Trophoblast cell (in vitro differentiated cells and primary cell): ENCODE measurements at regions not wholly inside any gene's neighbourhood (a gene's known extent, or its start where the extent isn't known, plus 50 kb on each side); places are given as distances from the start of the nearest gene placed in this dataset.

Experiments
- DNase-seq, 2 donors: peaks; one replicate each; pipeline ENCODE4 v3.0.0-alpha.2; 2016
- H2AFZ ChIP-seq: 2 replicates; pipeline ENCODE4 v1.6.1; 2013; ENCODE audit warnings: low read length, moderate library complexity, mild to moderate bottlenecking; ENCODE audit not compliant: insufficient read depth, poor library complexity
- H2AK5ac ChIP-seq: 2 replicates; pipeline ENCODE4 v1.6.1; 2013; ENCODE audit warnings: mild to moderate bottlenecking, low read length
- H2BK120ac ChIP-seq: 2 replicates; pipeline ENCODE4 v1.6.1; 2013; ENCODE audit warnings: low read length, mild to moderate bottlenecking, moderate library complexity; ENCODE audit not compliant: insufficient read depth, poor library complexity
- H2BK12ac ChIP-seq: 2 replicates; pipeline ENCODE4 v1.6.1; 2013; ENCODE audit warnings: mild to moderate bottlenecking, low read length, moderate library complexity
- H2BK5ac ChIP-seq: 2 replicates; pipeline ENCODE4 v1.6.1; 2013; ENCODE audit warnings: low read length, low read depth, moderate library complexity, mild to moderate bottlenecking; ENCODE audit not compliant: poor library complexity
- H3K14ac ChIP-seq: 2 replicates; pipeline ENCODE4 v1.6.1; 2013; ENCODE audit warnings: mild to moderate bottlenecking, low read length
- H3K18ac ChIP-seq: 2 replicates; pipeline ENCODE4 v1.6.1; 2013; ENCODE audit warnings: mild to moderate bottlenecking, low read length
- H3K23ac ChIP-seq: 2 replicates; pipeline ENCODE4 v1.6.1; 2013; ENCODE audit warnings: low read length
- H3K27ac ChIP-seq: 2 replicates; pipeline ENCODE4 v1.5.1; 2013; ENCODE audit warnings: low read depth, mild to moderate bottlenecking, inconsistent platforms, low read length, moderate library complexity
- H3K27me3 ChIP-seq: 2 replicates; pipeline ENCODE4 v1.6.1; 2013; ENCODE audit warnings: inconsistent platforms, mild to moderate bottlenecking, low read length, moderate library complexity; ENCODE audit not compliant: insufficient read depth
- H3K36me3 ChIP-seq, 2 experiments: 1 replicate in 1 of 2; 2 replicates in 1 of 2; pipeline ENCODE4 v1.6.1; 2013; ENCODE audit warnings: low read length in 2 of 2, mild to moderate bottlenecking in 2 of 2, moderate library complexity in 1 of 2; ENCODE audit not compliant: insufficient read depth in 2 of 2, control insufficient read depth in 1 of 2
- H3K4ac ChIP-seq: 2 replicates; pipeline ENCODE4 v1.6.1; 2013; ENCODE audit warnings: low read depth, mild to moderate bottlenecking, low read length, moderate library complexity
- H3K4me1 ChIP-seq, 2 experiments: 1 replicate in 1 of 2; 2 replicates in 1 of 2; pipeline ENCODE4 v1.6.1; 2013; ENCODE audit warnings: low read length in 2 of 2, mild to moderate bottlenecking in 2 of 2, moderate library complexity in 1 of 2; ENCODE audit not compliant: insufficient read depth in 2 of 2, control insufficient read depth in 1 of 2
- H3K4me2 ChIP-seq: 2 replicates; pipeline ENCODE4 v1.6.1; 2013; ENCODE audit warnings: inconsistent platforms, mild to moderate bottlenecking, low read length, moderate library complexity
- H3K4me3 ChIP-seq: 2 replicates; pipeline ENCODE4 v1.5.1; 2013; ENCODE audit warnings: mild to moderate bottlenecking, low read depth, low read length, inconsistent platforms
- H3K79me1 ChIP-seq: one replicate; pipeline ENCODE4 v1.6.1; 2013; ENCODE audit warnings: low read length
- H3K79me2 ChIP-seq: 2 replicates; pipeline ENCODE4 v1.6.1; 2013; ENCODE audit warnings: low read length, mild to moderate bottlenecking; ENCODE audit not compliant: control insufficient read depth, insufficient read depth, poor library complexity
- H3K9ac ChIP-seq: 2 replicates; pipeline ENCODE4 v1.6.1; 2013; ENCODE audit warnings: mild to moderate bottlenecking, low read length
- H3K9me3 ChIP-seq: 2 replicates; pipeline ENCODE4 v1.6.1; 2013; ENCODE audit warnings: low read depth, mild to moderate bottlenecking, control low read depth, inconsistent platforms, low read length; ENCODE audit not compliant: insufficient read depth
- H4K12ac ChIP-seq: 2 replicates; pipeline ENCODE4 v1.6.1; 2013; ENCODE audit warnings: low read depth, mild to moderate bottlenecking, low read length, moderate library complexity
- H4K8ac ChIP-seq: 2 replicates; pipeline ENCODE4 v1.6.1; 2013; ENCODE audit warnings: low read depth, mild to moderate bottlenecking, low read length, moderate library complexity
- H4K91ac ChIP-seq: one replicate; pipeline ENCODE4 v1.6.1; 2013; ENCODE audit warnings: low read depth, mild to moderate bottlenecking, low read length, moderate library complexity
- WGBS: extraction: QIAGEN DNeasy Blood & Tissue Kit; methylation state at CpG from one replicate; pipeline ENCODE4 v1.1.7; 2013; ENCODE audit warnings: missing lambda C conversion rate; ENCODE audit not compliant: insufficient read length, insufficient coverage; ENCODE audit errors: extremely low coverage; 5-methylcytosine and 5-hydroxymethylcytosine counted together

GRCh38 chr4:167721617-167722486 lies 370.5 kb upstream of the ANXA10 start:
- Histone ChIP-seq H3K9ac (no peak overlapping the region), H3K9me3 (no peaks in the 10 kb centered on the region), H3K79me2 (no peaks in the 10 kb centered on the region), H2BK12ac (no peak overlapping the region), H4K12ac (no peak overlapping the region), H3K27me3 (no peaks in the 10 kb centered on the region), H3K4me2 (no peak overlapping the region), H2AK5ac (no peak overlapping the region), H3K36me3 (no peaks in the 10 kb centered on the region), H3K18ac (no peak overlapping the region), H3K27ac (no peak overlapping the region), H3K14ac (no peak overlapping the region), H4K91ac (no peak overlapping the region), H2BK120ac (no peak overlapping the region), H3K4ac (no peak overlapping the region), H3K79me1 (no peaks in the 10 kb centered on the region), H3K4me1 (no peaks in the 10 kb centered on the region), H4K8ac (no peak overlapping the region), H2BK5ac (no peak overlapping the region), H3K4me3 (no peak overlapping the region), H2AFZ (no peak overlapping the region), H3K23ac (no peak overlapping the region)
- no CpG with 5 or more reads among the region's 4 CpGs for WGBS
- no peak for DNase-seq

- no peak overlapping the region for H3K18ac ChIP-seq
- H2BK12ac ChIP-seq, result no peak overlapping the region
- H3K27ac ChIP-seq, result no peak overlapping the region
- no peak overlapping the region for H3K4me2 ChIP-seq
- H4K12ac ChIP-seq, result no peak overlapping the region
- H3K9me3 ChIP-seq, result no peaks in the 10 kb centered on the region
- no peak overlapping the region for H3K14ac ChIP-seq
- WGBS, result no CpG with 5 or more reads among the region's 6 CpGs
- H3K27me3 ChIP-seq, result no peaks in the 10 kb centered on the region
- no peaks in the 10 kb centered on the region for H3K4me1 ChIP-seq
- no peak overlapping the region for H4K8ac ChIP-seq
- no peak overlapping the region for H3K4ac ChIP-seq
- no peak overlapping the region for H3K4me3 ChIP-seq
- no peak overlapping the region for H2BK5ac ChIP-seq
- no peak for DNase-seq
- no peak overlapping the region for H2AFZ ChIP-seq
- no peaks in the 10 kb centered on the region for H3K79me2 ChIP-seq
- no peak overlapping the region for H3K23ac ChIP-seq
- H4K91ac ChIP-seq, result no peak overlapping the region
- H3K9ac ChIP-seq, result no peak overlapping the region
- no peak overlapping the region for H2BK120ac ChIP-seq
- no peaks in the 10 kb centered on the region for H3K36me3 ChIP-seq
- no peaks in the 10 kb centered on the region for H3K79me1 ChIP-seq
- H2AK5ac ChIP-seq, result no peak overlapping the region
Observed at GRCh38 chr4:167722487-167722808, 369.9 kb upstream of the ANXA10 start.

GRCh38 chr4:167724941-167725340 lies 367.4 kb upstream of the ANXA10 start:
- Histone ChIP-seq H4K12ac (no peak overlapping the region), H3K9ac (no peak overlapping the region), H3K4me1 (no peaks in the 10 kb centered on the region), H3K4me3 (no peak overlapping the region), H4K91ac (no peak overlapping the region), H3K9me3 (no peaks in the 10 kb centered on the region), H3K14ac (no peak overlapping the region), H3K27me3 (no peaks in the 10 kb centered on the region), H3K18ac (no peak overlapping the region), H2BK12ac (no peak overlapping the region), H4K8ac (no peak overlapping the region), H3K4me2 (no peak overlapping the region), H2BK120ac (no peak overlapping the region), H2AK5ac (no peak overlapping the region), H3K4ac (no peak overlapping the region), H2BK5ac (no peak overlapping the region), H3K23ac (no peak overlapping the region), H2AFZ (no peak overlapping the region), H3K36me3 (no peaks in the 10 kb centered on the region), H3K79me2 (no peaks in the 10 kb centered on the region), H3K27ac (no peak overlapping the region), H3K79me1 (no peaks in the 10 kb centered on the region)
- DNase-seq, result no peak

- no peak overlapping the region for H2BK5ac ChIP-seq
- no peak overlapping the region for H4K8ac ChIP-seq
- no peaks in the 10 kb centered on the region for H3K79me1 ChIP-seq
- peaks cover 7% of the 10 kb centered on the region for H3K9me3 ChIP-seq
- no peak overlapping the region for H3K4ac ChIP-seq
- H3K36me3 ChIP-seq, result no peaks in the 10 kb centered on the region
- H4K12ac ChIP-seq, result no peak overlapping the region
- H3K4me2 ChIP-seq, result no peak overlapping the region
- no peak overlapping the region for H4K91ac ChIP-seq
- no CpG with 5 or more reads among the region's 2 CpGs for WGBS
- H3K4me3 ChIP-seq, result no peak overlapping the region
- no peak overlapping the region for H3K27ac ChIP-seq
- no peaks in the 10 kb centered on the region for H3K4me1 ChIP-seq
- H3K18ac ChIP-seq, result no peak overlapping the region
- H3K23ac ChIP-seq, result no peak overlapping the region
- no peak overlapping the region for H2BK120ac ChIP-seq
- H2AK5ac ChIP-seq, result no peak overlapping the region
- H2AFZ ChIP-seq, result no peak overlapping the region
- no peaks in the 10 kb centered on the region for H3K27me3 ChIP-seq
- H3K79me2 ChIP-seq, result no peaks in the 10 kb centered on the region
- no peak overlapping the region for H3K14ac ChIP-seq
- H2BK12ac ChIP-seq, result no peak overlapping the region
- H3K9ac ChIP-seq, result no peak overlapping the region
- DNase-seq, result no peak
Observed at GRCh38 chr4:167730769-167731168, 361.6 kb upstream of the ANXA10 start.
